ENCODE measurements at regions not wholly inside any gene's neighbourhood (a gene's known extent, or its start where the extent isn't known, plus 50 kb on each side); places are given as distances from the start of the nearest gene placed in this dataset.

- DNase-seq (ENCODE audit: low spot score), result no peak
- no peak for ATAC-seq (ENCODE audit: low FRiP score)
- TF ChIP-seq CTCF (IDR thresholded peaks at IDR 0.05), result no peak
Observed at GRCh38 chr5:68843624-68844364, 250.0 kb upstream of the SLC30A5 start.

- no peak for TF ChIP-seq CTCF (IDR thresholded peaks at IDR 0.05)
- DNase-seq (ENCODE audit: low spot score) (no peak), ATAC-seq (ENCODE audit: low FRiP score) (no peak)
Observed at GRCh38 chr5:68845131-68845530, 248.7 kb upstream of the SLC30A5 start.

- no peak for TF ChIP-seq CTCF (IDR thresholded peaks at IDR 0.05)
- no peak for DNase-seq (ENCODE audit: low spot score)
- no peak for ATAC-seq (ENCODE audit: low FRiP score)
Observed at GRCh38 chr5:68846828-68847227, 247.0 kb upstream of the SLC30A5 start.

- no peak for ATAC-seq (ENCODE audit: low FRiP score)
- TF ChIP-seq CTCF (IDR thresholded peaks at IDR 0.05), result no peak
Observed at GRCh38 chr5:68848091-68848490, 245.7 kb upstream of the SLC30A5 start.

GRCh38 chr5:68849103-68849502 lies 244.7 kb upstream of the SLC30A5 start:
- DNase-seq (ENCODE audit: low spot score) (no peak), ATAC-seq (ENCODE audit: low FRiP score) (no peak)
- TF ChIP-seq CTCF (IDR thresholded peaks at IDR 0.05), result no peak

More at GRCh38 chr5:68848091-68848490, 245.7 kb upstream of the SLC30A5 start:
- no peak for DNase-seq (ENCODE audit: low spot score)

- no peak for DNase-seq (ENCODE audit: low spot score)
- ATAC-seq (ENCODE audit: low FRiP score), result no peak
- no peak for TF ChIP-seq CTCF (IDR thresholded peaks at IDR 0.05)
Observed at GRCh38 chr5:68849906-68850305, 243.9 kb upstream of the SLC30A5 start.

GRCh38 chr5:68861099-68861498 lies 232.7 kb upstream of the SLC30A5 start:
- no peak for ATAC-seq (ENCODE audit: low FRiP score)
- no peak for DNase-seq (ENCODE audit: low spot score)
- no peak for TF ChIP-seq CTCF (IDR thresholded peaks at IDR 0.05)

Data from omental fat pad (tissue), 3 donors.